B cell (primary cell): ENCODE measurements at regions not wholly inside any gene's neighbourhood (a gene's known extent, or its start where the extent isn't known, plus 50 kb on each side); places are given as distances from the start of the nearest gene placed in this dataset.

Source experiments
- ATAC-seq: fragments of 200-7000 bp; cut with Tn5 transposase; one replicate; pipeline ENCODE4 v1.10.0; 2021; ENCODE audit warnings: low read depth, mild to moderate bottlenecking, moderate number of reproducible peaks, moderate library complexity
- CTCF ChIA-PET: fragments of 350-600 bp; sonication (Branson Sonifier 250); formaldehyde crosslinking; loops from one replicate; lab custom pipeline; 2021; ENCODE audit warnings: antibody characterized with exemption, inconsistent platforms; lab: Charles Lee
- POLR2A ChIA-PET: fragments of 350-600 bp; sonication (Branson Sonifier 250); formaldehyde crosslinking; loops from one replicate; lab custom pipeline; 2021; ENCODE audit warnings: antibody characterized with exemption; lab: Charles Lee
- DNase-seq: peaks from one replicate; pipeline ENCODE4 v3.0.0; 2013
- H2AFZ ChIP-seq: 2 replicates; pipeline ENCODE4 v1.6.1; 2012; ENCODE audit warnings: mild to moderate bottlenecking, low read depth, low read length; ENCODE audit not compliant: insufficient read depth, poor library complexity, severe bottlenecking
- H3K27ac ChIP-seq, 2 donors: 1 replicate in 1 of 2; 2 replicates in 1 of 2; pipeline ENCODE4 v1.5.1; 2012 to 2013; ENCODE audit warnings: low read length in 2 of 2, mild to moderate bottlenecking in 2 of 2, moderate library complexity in 1 of 2
- H3K27me3 ChIP-seq, 4 experiments: fragments of 200-600 bp in 1 of 4; sonication (generic) in 1 of 4; replicated peaks in 1 of 4; 1 replicate in 2 of 4; 2 replicates in 2 of 4; pipeline versions ENCODE4 v1.6.1 to v1.7.0; 2013 to 2016; ENCODE audit warnings: low read length in 3 of 4, mild to moderate bottlenecking in 2 of 4, mixed read lengths in 1 of 4, moderate library complexity in 1 of 4; ENCODE audit not compliant: insufficient read depth in 4 of 4, control insufficient read depth in 3 of 4; ENCODE audit errors: control extremely low read depth in 1 of 4
- H3K36me3 ChIP-seq, 2 experiments: replicated peaks in 1 of 2; 1 replicate in 1 of 2; 2 replicates in 1 of 2; pipeline versions ENCODE4 v1.6.1 to v1.7.1; 2013; ENCODE audit warnings: low read length in 1 of 2; ENCODE audit not compliant: insufficient read depth in 2 of 2, control insufficient read depth in 1 of 2; ENCODE audit errors: control extremely low read depth in 1 of 2, extremely low read depth in 1 of 2
- H3K4me1 ChIP-seq, 2 donors: fragments of 200-600 bp in 1 of 2; sonication (generic) in 1 of 2; 1 replicate in 1 of 2; 2 replicates in 1 of 2; pipeline versions ENCODE4 v1.5.1 to v1.6.1; 2013 to 2017; ENCODE audit warnings: low read length in 2 of 2; ENCODE audit not compliant: control insufficient read depth in 2 of 2, insufficient read depth in 2 of 2
- H3K4me2 ChIP-seq: replicated peaks from 2 replicates; pipeline ENCODE3; 2012; ENCODE audit warnings: mild to moderate bottlenecking, low read depth, low read length; ENCODE audit not compliant: poor library complexity, severe bottlenecking
- H3K4me3 ChIP-seq, 5 experiments: fragments of 200-600 bp in 1 of 5; sonication (generic) in 1 of 5; 1 replicate in 3 of 5; 2 replicates in 2 of 5; pipeline versions ENCODE4 v1.5.1 to v1.7.0; 2011 to 2016; ENCODE audit warnings: low read length in 4 of 5, mild to moderate bottlenecking in 4 of 5, low read depth in 2 of 5, control low read depth in 1 of 5, moderate library complexity in 1 of 5; ENCODE audit not compliant: insufficient read depth in 1 of 5; ENCODE audit errors: control extremely low read depth in 1 of 5, extremely low read depth in 1 of 5
- H3K79me2 ChIP-seq: fragments of 200-600 bp; sonication (generic); one replicate; pipeline ENCODE4 v1.6.0; 2016; ENCODE audit warnings: low read length; ENCODE audit not compliant: control insufficient read depth, insufficient read depth
- H3K9ac ChIP-seq: fragments of 200-600 bp; sonication (generic); 2 replicates; pipeline ENCODE4 v1.6.1; 2017; ENCODE audit warnings: mild to moderate bottlenecking, low read length, moderate library complexity
- H3K9me3 ChIP-seq, 3 donors: one replicate each; pipeline versions ENCODE4 v1.6.1 to v1.7.1; 2013; ENCODE audit warnings: low read length in 2 of 3; ENCODE audit not compliant: control insufficient read depth in 2 of 3, insufficient read depth in 1 of 3; ENCODE audit errors: control extremely low read depth in 1 of 3
- H4K20me1 ChIP-seq: 2 replicates; pipeline ENCODE4 v1.6.0; 2012; ENCODE audit warnings: mild to moderate bottlenecking, low read length; ENCODE audit not compliant: insufficient read depth, control insufficient read depth, poor library complexity, severe bottlenecking
- H3K27ac Mint-ChIP-seq: one replicate; pipeline ENCODE4 v1.8.0; 2021; ENCODE audit warnings: mixed read lengths
- H3K27me3 Mint-ChIP-seq: one replicate; pipeline ENCODE4 v1.8.0; 2021; ENCODE audit warnings: mixed read lengths
- H3K4me1 Mint-ChIP-seq: one replicate; pipeline ENCODE4 v1.8.0; 2021; ENCODE audit warnings: mixed read lengths
- H3K4me3 Mint-ChIP-seq: one replicate; pipeline ENCODE4 v1.8.0; 2021; ENCODE audit warnings: mixed read lengths
- H3K9me3 Mint-ChIP-seq: one replicate; pipeline ENCODE4 v1.8.0; 2022; ENCODE audit warnings: mixed read lengths; ENCODE audit not compliant: insufficient read depth
- CTCF ChIP-seq: fragments of 200-600 bp; IDR thresholded peaks from one replicate; pipeline ENCODE4 v1.8.0; 2022; ENCODE audit warnings: antibody characterized with exemption, mild to moderate bottlenecking
- EZH2 ChIP-seq: IDR thresholded peaks from 2 replicates; pipeline ENCODE4 v1.6.1; 2012; ENCODE audit warnings: borderline replicate concordance, low read depth, mild to moderate bottlenecking, moderate library complexity, low read length; ENCODE audit not compliant: insufficient read depth, poor library complexity, severe bottlenecking
- WGBS: methylation state at CpG from one replicate; pipeline ENCODE4 v1.1.5; 2013; ENCODE audit warnings: missing lambda C conversion rate; ENCODE audit not compliant: insufficient coverage; 5-methylcytosine and 5-hydroxymethylcytosine counted together
- intact Hi-C: fragments of 100-400 bp; cut with micrococcal nuclease; formaldehyde crosslinking; loops from one replicate; pipeline ENCODE4 v1.10.0; 2022

- Histone ChIP-seq H3K9me3 (peaks cover 0 to 8% (median 0%) of the 10 kb centered on the region in 3 donors), H3K4me2 (no peak overlapping the region), H4K20me1 (no peaks in the 10 kb centered on the region), H2AFZ (no peak overlapping the region), H3K4me1 (no peaks in the 10 kb centered on the region), H3K27me3 (peaks cover 0 to 32% (median 3%) of the 10 kb centered on the region in 4 experiments), H3K79me2 (no peaks in the 10 kb centered on the region), H3K27ac (no peak overlapping the region), H3K36me3 (no peaks in the 10 kb centered on the region), H3K9ac (no peak overlapping the region), H3K4me3 (no peak overlapping the region)
- Mint-ChIP-seq H3K4me3 (no peak overlapping the region), H3K9me3 (no peaks in the 10 kb centered on the region), H3K27me3 (peaks cover 48% of the 10 kb centered on the region), H3K27ac (no peak overlapping the region), H3K4me1 (no peaks in the 10 kb centered on the region)
- ChIA-PET POLR2A (no interaction called here), CTCF (interaction anchor here (1.1 kb wide), 1 partner anchor 449 kb away, joined by 4 read pairs; no protein-coding TSS in a partner anchor)
- WGBS, result no CpG with 5 or more reads among the region's 2 CpGs
- TF ChIP-seq CTCF (no peak), EZH2 (no peak)
- DNase-seq (no peak), ATAC-seq (no peak)
- intact Hi-C loops, result no loop called here
Measured at GRCh38 chr2:37864217-37864616, 60.9 kb upstream of the RMDN2 start.

GRCh38 chr2:37865640-37866039 is 59.4 kb upstream of the RMDN2 start:
- DNase-seq, result no peak
- Histone ChIP-seq H3K9ac (no peak overlapping the region), H3K4me2 (no peak overlapping the region), H3K27me3 (peaks cover 0 to 32% (median 2%) of the 10 kb centered on the region in 4 experiments), H2AFZ (no peak overlapping the region), H3K4me1 (no peaks in the 10 kb centered on the region), H3K4me3 (no peak overlapping the region), H3K79me2 (no peaks in the 10 kb centered on the region), H3K27ac (no peak overlapping the region), H4K20me1 (no peaks in the 10 kb centered on the region), H3K9me3 (peaks cover 0 to 3% (median 0%) of the 10 kb centered on the region in 3 donors), H3K36me3 (no peaks in the 10 kb centered on the region)
- no peak overlapping the region for H3K4me3 Mint-ChIP-seq
- ChIA-PET CTCF (interaction anchor here (0.8 to 1.6 kb wide), 4 partner anchors 9 to 451 kb away, joined by 3 to 9 read pairs (median 4); no protein-coding TSS in a partner anchor), POLR2A (no interaction called here)
- peaks cover 44% of the 10 kb centered on the region for H3K27me3 Mint-ChIP-seq
- WGBS, result 98% methylated on average over 5 of the region's 5 CpGs
- H3K4me1 Mint-ChIP-seq, result no peaks in the 10 kb centered on the region
- no peaks in the 10 kb centered on the region for H3K9me3 Mint-ChIP-seq
- H3K27ac Mint-ChIP-seq, result no peak overlapping the region
- no peak for TF ChIP-seq EZH2
- TF ChIP-seq CTCF, result no peak
- ATAC-seq, result no peak
- intact Hi-C loops, result no loop called here
